ENCODE measurements at regions not wholly inside any gene's neighbourhood (a gene's known extent, or its start where the extent isn't known, plus 50 kb on each side); places are given as distances from the start of the nearest gene placed in this dataset.
"Not testable (repeated sequence)": the region's sequence is repeated elsewhere in the genome, so short reads cannot be mapped to it uniquely, and the experiment has no call there.

- DNase-seq (ENCODE audit: low read depth, low spot score), result no peak
Observed at GRCh38 chr13:87334176-87334575, 337.0 kb upstream of the SLITRK5 start.

- not testable (repeated sequence) for DNase-seq (ENCODE audit: low read depth, low spot score)
Observed at GRCh38 chr13:87336346-87336889, 334.8 kb upstream of the SLITRK5 start.

- no peak for DNase-seq (ENCODE audit: low read depth, low spot score)
Observed at GRCh38 chr13:87344176-87344575, 327.0 kb upstream of the SLITRK5 start.

- DNase-seq (ENCODE audit: low read depth, low spot score), result no peak
Observed at GRCh38 chr13:87355451-87355850, 315.7 kb upstream of the SLITRK5 start.

- no peak for DNase-seq (ENCODE audit: low read depth, low spot score)
Observed at GRCh38 chr13:87356314-87356713, 314.9 kb upstream of the SLITRK5 start.

GRCh38 chr13:87358319-87358718, 312.9 kb upstream of the SLITRK5 start:
- no peak for DNase-seq (ENCODE audit: low read depth, low spot score)

- no peak for DNase-seq (ENCODE audit: low read depth, low spot score)
Observed at GRCh38 chr13:87361216-87361615, 310.0 kb upstream of the SLITRK5 start.

GRCh38 chr13:87368639-87369038, 302.5 kb upstream of the SLITRK5 start:
- DNase-seq (ENCODE audit: low read depth, low spot score), result no peak

GRCh38 chr13:87376081-87376480, 295.1 kb upstream of the SLITRK5 start:
- DNase-seq (ENCODE audit: low read depth, low spot score), result no peak

GRCh38 chr13:87384099-87384498, 287.1 kb upstream of the SLITRK5 start:
- DNase-seq (ENCODE audit: low read depth, low spot score), result no peak

GRCh38 chr13:87393358-87393757, 277.8 kb upstream of the SLITRK5 start:
- DNase-seq (ENCODE audit: low read depth, low spot score), result no peak

- no peak for DNase-seq (ENCODE audit: low read depth, low spot score)
Observed at GRCh38 chr13:87398047-87398446, 273.1 kb upstream of the SLITRK5 start.

- no peak for DNase-seq (ENCODE audit: low read depth, low spot score)
Observed at GRCh38 chr13:87403748-87404432, 267.3 kb upstream of the SLITRK5 start.

- DNase-seq (ENCODE audit: low read depth, low spot score), result no peak
Observed at GRCh38 chr13:87426742-87427141, 244.4 kb upstream of the SLITRK5 start.

- no peak for DNase-seq (ENCODE audit: low read depth, low spot score)
Observed at GRCh38 chr13:87444135-87444534, 227.0 kb upstream of the SLITRK5 start.

GRCh38 chr13:87452281-87452680, 218.9 kb upstream of the SLITRK5 start:
- DNase-seq (ENCODE audit: low read depth, low spot score), result no peak

GRCh38 chr13:87453244-87453643, 217.9 kb upstream of the SLITRK5 start:
- no peak for DNase-seq (ENCODE audit: low read depth, low spot score)

- DNase-seq (ENCODE audit: low read depth, low spot score), result no peak
Observed at GRCh38 chr13:87459419-87459818, 211.8 kb upstream of the SLITRK5 start.

GRCh38 chr13:87497426-87497825, 173.7 kb upstream of the SLITRK5 start:
- no peak for DNase-seq (ENCODE audit: low read depth, low spot score)

- no peak for DNase-seq (ENCODE audit: low read depth, low spot score)
Observed at GRCh38 chr13:87498681-87499080, 172.5 kb upstream of the SLITRK5 start.

GRCh38 chr13:87524775-87525174, 146.4 kb upstream of the SLITRK5 start:
- DNase-seq (ENCODE audit: low read depth, low spot score), result no peak

GRCh38 chr13:87533776-87534175, 137.4 kb upstream of the SLITRK5 start:
- no peak for DNase-seq (ENCODE audit: low read depth, low spot score)

- no peak for DNase-seq (ENCODE audit: low read depth, low spot score)
Observed at GRCh38 chr13:87535911-87536310, 135.3 kb upstream of the SLITRK5 start.

- DNase-seq (ENCODE audit: low read depth, low spot score), result no peak
Observed at GRCh38 chr13:87536499-87536898, 134.7 kb upstream of the SLITRK5 start.
